HepG2 (cell line): ENCODE measurements at regions not wholly inside any gene's neighbourhood (a gene's known extent, or its start where the extent isn't known, plus 50 kb on each side); places are given as distances from the start of the nearest gene placed in this dataset.
A peak's percentile ranks its signal among the peaks of the same experiment; 100 is the strongest.

Experiments used
- ATAC-seq: fragments of 200-7000 bp; cut with Tn5 transposase; 3 replicates; pipeline ENCODE4 v1.9.1; 2020; ENCODE audit warnings: mild to moderate bottlenecking, moderate library complexity
- BruUV-seq: library from RNA; stranded (reverse); fragments of 400-500 nt; replicated peaks from 2 replicates; lab custom pipeline; 2021; lab: Mats Ljungman, UMichigan
- CTCF ChIA-PET: fragments of 300-600 bp; formaldehyde crosslinking; extraction: SDS; loops from one replicate; lab custom pipeline; 2021; ENCODE audit warnings: low total read pairs, inconsistent platforms, low intra/inter-chr PET ratio; lab: Yijun Ruan, JAX
- POLR2A ChIA-PET: fragments of 350-600 bp; sonication (Branson Sonifier 250); formaldehyde crosslinking; loops from one replicate; lab custom pipeline; 2020; ENCODE audit warnings: antibody characterized with exemption, inconsistent platforms; lab: Yijun Ruan, JAX
- DNase-seq: peaks from one replicate; pipeline ENCODE4 v3.0.0-alpha.2; 2015; ENCODE audit warnings: low spot score
- FAIRE-seq: peaks from 3 replicates; lab custom pipeline; 2011; peaks lifted over from hg19 to GRCh38; lab: Jason Lieb, UNC
- H2AFZ ChIP-seq: one replicate; pipeline ENCODE4 v1.6.1; 2011; ENCODE audit warnings: low read length, inconsistent platforms
- H3K27ac ChIP-seq: fragments of 300-600 bp; 3 replicates; pipeline ENCODE4 v1.8.0; 2011; ENCODE audit warnings: mixed run types, mild to moderate bottlenecking, mixed read lengths, low read length, inconsistent platforms; ENCODE audit not compliant: insufficient read depth; ENCODE audit errors: extremely low read length
- H3K27me3 ChIP-seq, 2 experiments: fragments of 200-600 bp in 1 of 2; 2 replicates in 1 of 2; 3 replicates in 1 of 2; pipeline versions ENCODE4 v1.6.0 to v1.8.0; 2011; ENCODE audit warnings: low read length in 2 of 2, mild to moderate bottlenecking in 2 of 2, moderate library complexity in 2 of 2, inconsistent platforms in 1 of 2; ENCODE audit not compliant: insufficient read depth in 2 of 2, control insufficient read depth in 1 of 2
- H3K36me3 ChIP-seq, 2 experiments: fragments of 200-600 bp in 1 of 2; replicated peaks in 1 of 2; 2 replicates in 1 of 2; 3 replicates in 1 of 2; pipeline versions ENCODE4 v1.5.1 to v1.8.0; 2011; ENCODE audit warnings: low read length in 2 of 2, inconsistent platforms in 1 of 2; ENCODE audit not compliant: insufficient read depth in 2 of 2, control insufficient read depth in 1 of 2
- H3K4me1 ChIP-seq: 2 replicates; pipeline ENCODE4 v1.5.1; 2012; ENCODE audit warnings: low read length, inconsistent platforms; ENCODE audit not compliant: insufficient read depth
- H3K4me2 ChIP-seq: 2 replicates; pipeline ENCODE4 v1.6.0; 2011; ENCODE audit warnings: low read depth, low read length, inconsistent platforms
- H3K4me3 ChIP-seq, 3 experiments: fragments of 200-600 bp in 1 of 3; sonication (generic), shearing (Covaris generic) in 1 of 3; replicated peaks in 1 of 3; 2 replicates each; pipeline ENCODE4 v1.5.1; 2011 to 2016; ENCODE audit warnings: low read length in 3 of 3, inconsistent platforms in 2 of 3, low read depth in 2 of 3, mild to moderate bottlenecking in 2 of 3, control low read depth in 1 of 3, mixed read lengths in 1 of 3; ENCODE audit not compliant: insufficient read depth in 1 of 3
- H3K79me2 ChIP-seq: one replicate; pipeline ENCODE4 v1.6.1; 2011; ENCODE audit warnings: low read length, inconsistent platforms; ENCODE audit not compliant: insufficient read depth
- H3K9ac ChIP-seq: 2 replicates; pipeline ENCODE4 v1.6.0; 2011; ENCODE audit warnings: mild to moderate bottlenecking, low read depth, low read length, inconsistent platforms; ENCODE audit not compliant: insufficient read depth
- H3K9me3 ChIP-seq: 2 replicates; pipeline ENCODE4 v1.5.1; 2012; ENCODE audit warnings: mild to moderate bottlenecking, low read length
- H4K20me1 ChIP-seq: 2 replicates; pipeline ENCODE4 v1.6.0; 2011; ENCODE audit warnings: inconsistent platforms, mild to moderate bottlenecking, low read length, moderate library complexity; ENCODE audit not compliant: insufficient read depth
- CC2D1A ChIP-seq: sonication (generic); formaldehyde crosslinking; IDR thresholded peaks from 2 replicates; pipeline ENCODE4 v1.8.1; 2023; ENCODE audit warnings: mild to moderate bottlenecking, missing genetic modification reagents
- GABPA ChIP-seq, 2 experiments: IDR thresholded peaks; 2 replicates each; pipeline ENCODE4 v1.6.1; 2011 to 2016; ENCODE audit warnings: low read depth in 2 of 2, low read length in 1 of 2, missing biosample characterization in 1 of 2, missing genetic modification characterization in 1 of 2
- ZKSCAN8 ChIP-seq: IDR thresholded peaks from 2 replicates; pipeline ENCODE4 v1.6.1; 2016; ENCODE audit warnings: borderline replicate concordance, missing genetic modification reagents, missing compliant biosample characterization
- WGBS: methylation state at CpG from one replicate; pipeline ENCODE4 v1.1.6; 2017; ENCODE audit warnings: low lambda C conversion rate; 5-methylcytosine and 5-hydroxymethylcytosine counted together
- in situ Hi-C: cut with HindIII; loops from 2 replicates; pipeline ENCODE4 v1.10.0; 2017; ENCODE audit warnings: low pct_unique_long_range_greater_than_20kb; ENCODE audit not compliant: extremely low pct_ligation_motif_present
- intact Hi-C: fragments of 100-400 bp; cut with micrococcal nuclease; formaldehyde crosslinking; loops from one replicate; pipeline ENCODE4 v1.10.0; 2022; ENCODE audit not compliant: unreplicated experiment
- TF ChIP-seq, protein P1 (sequence below): sonication (generic); formaldehyde crosslinking; IDR thresholded peaks from 2 replicates; pipeline ENCODE4 v1.5.0; 2020; ENCODE audit warnings: mild to moderate bottlenecking, missing genetic modification reagents

DNA sequence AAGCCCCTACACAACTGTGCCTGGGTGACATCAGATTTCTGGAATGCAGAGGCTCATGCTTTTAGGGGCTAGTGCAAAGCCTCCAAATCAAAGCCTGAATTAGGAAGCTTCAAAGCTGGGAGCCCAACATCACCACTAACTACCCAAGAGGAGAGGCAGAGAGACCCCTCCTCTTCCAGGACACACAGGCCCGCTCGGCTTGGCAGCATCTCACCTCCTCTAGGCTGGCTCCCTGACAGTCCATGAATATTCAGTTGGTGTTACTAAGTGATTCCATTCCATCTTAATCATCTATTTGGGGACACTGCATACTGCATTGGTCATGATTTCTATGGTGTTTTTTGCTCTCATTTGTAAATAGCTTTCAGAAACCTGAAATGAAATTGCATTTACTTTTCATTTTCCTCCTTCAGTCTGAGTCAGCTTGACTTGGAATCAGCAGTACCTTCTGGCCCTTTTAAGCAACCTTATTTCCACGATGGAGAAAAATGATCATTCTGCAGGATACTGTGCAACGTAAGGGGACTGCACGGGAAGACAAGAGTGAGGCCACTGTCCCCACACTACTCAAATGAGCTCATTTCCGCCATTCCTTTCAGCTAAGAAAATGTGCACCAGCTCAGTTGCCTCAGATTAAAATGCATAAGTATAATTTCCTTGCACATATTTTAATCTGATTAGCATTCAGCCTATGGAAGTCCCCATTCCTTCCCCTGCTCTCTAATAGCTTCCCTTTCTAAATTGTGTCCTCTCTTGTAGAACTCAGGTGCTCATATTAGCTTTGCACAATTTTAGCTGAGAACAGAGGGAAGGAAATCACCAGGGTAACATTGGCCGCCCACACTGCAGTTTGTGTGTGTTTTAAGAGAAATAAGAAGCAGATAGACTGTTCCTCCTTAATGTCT is 219.9 kb downstream of the RFC3 start:
- H3K27ac ChIP-seq = peak overlapping the region; percentile 60
- FAIRE-seq = no peak
- H3K9ac ChIP-seq = no peak overlapping the region
- no peak for DNase-seq
- no TSS peak for BruUV-seq
- ChIA-PET CTCF (no interaction called here), POLR2A (interaction anchor here (2.2 to 4.0 kb wide), 2 partner anchors 18 to 26 kb away, joined by 6 to 20 read pairs; no protein-coding TSS in a partner anchor)
- ATAC-seq = peak; percentile 74
- H4K20me1 ChIP-seq = no peaks in the 10 kb centered on the region
- TF ChIP-seq CC2D1A (CRISPR knock-in tag) = no peak
- TF ChIP-seq ZKSCAN8 = no peak
- TF ChIP-seq, protein P1, sequence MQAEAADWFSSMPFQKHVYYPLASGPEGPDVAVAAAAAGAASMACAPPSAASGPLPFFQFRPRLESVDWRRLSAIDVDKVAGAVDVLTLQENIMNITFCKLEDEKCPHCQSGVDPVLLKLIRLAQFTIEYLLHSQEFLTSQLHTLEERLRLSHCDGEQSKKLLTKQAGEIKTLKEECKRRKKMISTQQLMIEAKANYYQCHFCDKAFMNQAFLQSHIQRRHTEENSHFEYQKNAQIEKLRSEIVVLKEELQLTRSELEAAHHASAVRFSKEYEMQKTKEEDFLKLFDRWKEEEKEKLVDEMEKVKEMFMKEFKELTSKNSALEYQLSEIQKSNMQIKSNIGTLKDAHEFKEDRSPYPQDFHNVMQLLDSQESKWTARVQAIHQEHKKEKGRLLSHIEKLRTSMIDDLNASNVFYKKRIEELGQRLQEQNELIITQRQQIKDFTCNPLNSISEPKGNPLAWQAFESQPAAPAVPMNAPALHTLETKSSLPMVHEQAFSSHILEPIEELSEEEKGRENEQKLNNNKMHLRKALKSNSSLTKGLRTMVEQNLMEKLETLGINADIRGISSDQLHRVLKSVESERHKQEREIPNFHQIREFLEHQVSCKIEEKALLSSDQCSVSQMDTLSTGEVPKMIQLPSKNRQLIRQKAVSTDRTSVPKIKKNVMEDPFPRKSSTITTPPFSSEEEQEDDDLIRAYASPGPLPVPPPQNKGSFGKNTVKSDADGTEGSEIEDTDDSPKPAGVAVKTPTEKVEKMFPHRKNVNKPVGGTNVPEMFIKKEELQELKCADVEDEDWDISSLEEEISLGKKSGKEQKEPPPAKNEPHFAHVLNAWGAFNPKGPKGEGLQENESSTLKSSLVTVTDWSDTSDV (CRISPR knock-in tag) = no peak
- TF ChIP-seq GABPA (IDR thresholded peaks at IDR 0.05; ENCODE audit: low read depth, low read length) = no peak
- no peak for TF ChIP-seq GABPA (CRISPR knock-in tag; IDR thresholded peaks at IDR 0.05; ENCODE audit: low read depth)
- H3K9me3 ChIP-seq = peaks cover 9% of the 10 kb centered on the region; the same call in 1 of the 2 replicates
- no peaks in the 10 kb centered on the region for H3K27me3 ChIP-seq
- H3K4me2 ChIP-seq = peak overlapping the region; percentile 52
- H3K79me2 ChIP-seq = no peaks in the 10 kb centered on the region
- peaks cover 54% of the 10 kb centered on the region for H3K4me1 ChIP-seq
- intact Hi-C loops (no loop called here), in situ Hi-C loops (no loop called here)
- no peak overlapping the region for H2AFZ ChIP-seq
- H3K4me3 ChIP-seq = no peak overlapping the region; a peak in 1 of 6 replicates
- no peaks in the 10 kb centered on the region for H3K36me3 ChIP-seq
- WGBS = 85% methylated on average over 7 of the region's 7 CpGs
